CD4-positive, alpha-beta T cell treated with Interleukin-1 beta for 1 hour (primary cell): ENCODE measurements at regions not wholly inside any gene's neighbourhood (a gene's known extent, or its start where the extent isn't known, plus 50 kb on each side); places are given as distances from the start of the nearest gene placed in this dataset.
"Not testable (repeated sequence)": the region's sequence is repeated elsewhere in the genome, so short reads cannot be mapped to it uniquely, and the experiment has no call there.

Experiments
- DNase-seq, 2 donors: peaks; one replicate each; pipeline ENCODE4 v3.0.0-alpha.2; 2020 to 2022

DNA sequence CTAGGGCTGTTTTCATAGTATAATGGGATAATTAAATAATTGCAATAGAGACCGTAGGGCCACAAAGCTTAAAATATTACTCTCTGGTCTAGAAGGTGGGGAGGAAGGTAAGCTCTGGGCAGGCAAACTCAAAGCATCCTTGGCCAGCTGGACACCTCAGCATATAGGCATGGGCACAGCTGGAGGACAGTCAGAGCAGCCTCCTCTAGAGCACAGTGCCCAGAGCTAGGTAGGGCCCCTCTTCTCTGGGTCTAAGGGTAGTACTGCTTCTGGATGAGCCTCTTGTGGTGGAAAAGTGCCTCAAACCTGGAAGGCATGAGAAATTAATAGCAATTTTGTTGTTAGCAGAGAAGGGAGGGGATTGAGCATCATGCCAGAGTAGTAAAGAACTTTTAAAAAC lies 116.9 kb upstream of the FOXN2 start:
- DNase-seq: no peak

DNA sequence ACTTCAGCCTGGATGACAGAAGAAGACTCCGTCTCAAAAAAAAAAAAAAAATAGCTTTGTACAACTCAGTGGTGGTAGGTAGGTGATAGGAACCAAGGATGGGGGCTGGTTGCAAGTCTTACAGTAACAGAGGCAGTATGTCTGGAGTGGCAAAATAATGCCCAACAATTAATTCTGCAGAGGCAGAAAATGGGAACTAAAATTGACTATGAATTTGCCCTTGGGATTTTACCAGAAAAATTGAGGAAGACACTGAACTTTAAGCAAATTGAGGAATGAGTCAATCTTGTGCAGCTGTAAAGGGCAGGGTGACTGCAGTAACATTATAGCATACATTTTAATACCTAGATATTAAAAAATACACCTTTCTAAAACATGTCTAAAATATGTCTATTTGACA lies 116.1 kb upstream of the FOXN2 start:
- DNase-seq: no peak

DNA sequence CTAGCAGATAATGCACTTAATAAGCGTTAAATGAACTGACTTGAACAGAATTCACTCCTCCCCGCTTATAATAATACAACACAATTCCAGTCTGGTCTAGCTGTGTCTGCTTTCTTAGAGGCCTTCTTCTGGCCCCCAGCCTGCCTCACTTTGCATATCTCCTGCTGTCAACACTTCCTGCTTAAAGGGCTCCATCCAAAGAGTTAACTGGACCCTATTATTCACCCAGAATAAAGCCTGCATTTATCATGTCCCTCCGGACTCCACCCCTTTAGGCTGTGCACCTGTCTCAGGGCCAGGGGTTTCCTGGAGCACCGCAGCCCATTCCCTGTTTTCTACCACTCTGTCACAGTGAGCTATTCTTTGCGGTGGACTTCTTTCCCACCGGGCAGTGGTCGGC lies 115.4 kb upstream of the FOXN2 start:
- DNase-seq: no peak

DNA sequence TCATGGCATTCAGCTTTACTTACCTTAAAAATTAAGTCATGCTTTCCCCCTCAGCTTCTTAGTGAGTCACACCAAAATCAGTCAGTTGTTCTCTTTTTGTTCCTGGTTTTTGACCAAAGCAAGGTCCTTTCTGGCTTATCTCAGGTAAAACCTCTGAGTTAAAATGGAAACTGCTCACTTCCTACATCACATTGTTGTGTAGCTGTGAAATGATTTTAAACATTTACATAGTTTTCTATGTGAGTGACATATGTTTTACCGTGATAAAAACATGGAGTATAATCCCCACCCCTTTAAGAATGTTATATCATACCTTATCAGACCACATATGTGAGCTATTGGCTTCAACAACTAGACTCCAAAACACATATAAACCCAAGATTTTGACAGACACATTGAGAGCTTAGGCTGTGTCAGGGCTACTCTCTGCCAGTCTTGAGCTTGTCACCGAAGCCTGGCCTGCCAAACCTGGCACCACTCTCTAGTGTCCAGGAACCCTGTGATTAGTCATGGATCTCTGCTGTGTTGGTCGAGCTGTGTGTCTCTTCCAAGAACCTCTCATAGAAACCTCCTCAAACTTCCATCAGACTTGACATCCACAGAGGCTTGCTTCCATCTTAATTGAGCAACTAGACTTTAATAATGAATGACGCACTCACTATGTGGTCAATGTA lies 113.7 kb upstream of the FOXN2 start:
- no peak for DNase-seq

DNA sequence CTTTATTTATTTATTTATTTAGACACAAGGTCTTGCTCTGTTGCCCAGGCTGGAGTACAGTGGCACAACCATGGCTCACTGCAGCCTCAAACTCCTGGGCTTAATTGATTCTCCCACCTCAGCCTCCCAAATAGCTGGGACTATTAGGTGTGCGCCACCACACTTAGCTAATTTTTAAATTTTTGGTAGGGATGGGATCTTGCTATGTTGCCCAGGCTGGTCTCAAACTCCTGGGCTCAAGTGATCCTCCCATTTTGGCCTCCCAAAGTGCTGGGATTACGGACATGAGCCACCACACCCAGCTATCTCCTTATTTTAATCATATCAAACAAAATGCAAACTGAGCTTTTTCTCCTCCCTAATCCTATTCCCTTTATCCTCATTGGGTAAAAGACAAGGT lies 113.0 kb upstream of the FOXN2 start:
- DNase-seq: not testable (repeated sequence)

DNA sequence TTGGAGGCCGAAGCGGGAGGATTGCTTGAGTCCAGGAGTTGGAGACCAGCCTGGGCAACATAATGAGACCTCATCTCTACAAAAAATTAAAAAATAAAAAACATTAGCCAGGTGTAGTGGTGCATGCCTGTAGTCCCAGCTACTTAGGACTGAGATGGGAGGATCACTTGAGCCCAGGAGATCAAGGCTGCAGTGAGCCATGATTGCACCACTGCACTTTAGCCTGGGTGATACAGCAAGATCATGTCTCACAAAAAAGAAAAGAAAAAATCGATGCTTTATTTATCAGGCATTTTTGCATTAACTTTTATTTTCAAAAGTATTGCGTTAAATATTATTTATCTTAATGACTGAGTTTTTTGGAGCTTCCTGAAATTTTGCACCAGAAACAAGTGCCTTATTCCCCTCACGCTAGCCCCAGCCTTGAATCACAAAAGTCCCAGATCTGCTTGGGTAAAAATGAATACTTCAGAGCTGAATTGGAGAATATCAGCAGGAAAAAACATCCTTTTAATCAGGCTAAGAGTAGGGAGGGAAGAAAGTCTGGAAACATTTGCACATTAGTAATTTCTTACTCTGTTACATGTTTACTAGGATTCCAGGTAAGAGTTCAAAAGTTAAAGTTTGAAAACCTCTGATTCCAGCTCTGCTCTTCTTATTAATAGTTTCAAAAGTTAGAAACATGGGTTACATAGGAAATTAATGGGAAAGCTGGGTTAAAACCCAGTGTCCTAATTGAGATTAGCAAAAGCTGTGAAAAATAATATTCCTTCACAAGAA lies 111.4 kb upstream of the FOXN2 start:
- no peak for DNase-seq

DNA sequence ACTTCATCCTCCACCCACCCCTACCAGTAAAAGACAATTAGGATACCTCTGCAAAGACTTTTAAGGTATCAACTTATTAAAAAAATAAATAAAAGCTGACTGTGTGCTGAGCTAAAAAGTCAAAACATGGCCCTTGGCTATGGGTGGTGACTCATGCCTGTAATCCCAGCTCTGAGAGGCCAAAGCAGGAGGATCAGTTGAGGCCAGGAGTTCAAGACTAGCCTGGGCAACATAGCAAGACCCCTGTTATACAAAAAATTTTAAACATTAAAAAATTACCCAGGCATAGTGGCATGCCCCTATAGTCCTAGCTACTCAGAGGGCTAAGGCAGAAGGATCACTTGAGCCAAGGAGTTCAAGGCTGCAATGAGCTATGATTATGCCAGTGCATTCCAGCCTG lies 110.8 kb upstream of the FOXN2 start:
- DNase-seq: no peak

DNA sequence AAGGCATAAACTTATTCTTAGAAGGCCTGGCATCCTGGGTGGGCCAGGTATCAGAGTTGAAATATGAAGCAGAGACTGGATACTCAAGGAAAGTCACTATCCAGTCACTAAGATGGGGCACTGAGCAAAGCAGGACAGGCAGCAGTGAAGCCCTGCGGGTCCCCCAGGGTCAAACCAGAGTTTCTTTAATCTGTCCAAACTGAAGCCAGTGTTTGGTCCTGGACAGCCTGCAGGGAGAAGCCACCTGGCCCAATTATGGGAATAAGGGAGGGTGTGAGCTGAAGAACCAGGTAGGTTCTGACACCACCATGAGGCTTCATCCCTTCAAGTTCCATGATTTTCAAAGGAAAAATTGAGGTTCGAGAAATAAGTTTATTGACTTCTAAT lies 109.7 kb upstream of the FOXN2 start:
- DNase-seq: no peak

DNA sequence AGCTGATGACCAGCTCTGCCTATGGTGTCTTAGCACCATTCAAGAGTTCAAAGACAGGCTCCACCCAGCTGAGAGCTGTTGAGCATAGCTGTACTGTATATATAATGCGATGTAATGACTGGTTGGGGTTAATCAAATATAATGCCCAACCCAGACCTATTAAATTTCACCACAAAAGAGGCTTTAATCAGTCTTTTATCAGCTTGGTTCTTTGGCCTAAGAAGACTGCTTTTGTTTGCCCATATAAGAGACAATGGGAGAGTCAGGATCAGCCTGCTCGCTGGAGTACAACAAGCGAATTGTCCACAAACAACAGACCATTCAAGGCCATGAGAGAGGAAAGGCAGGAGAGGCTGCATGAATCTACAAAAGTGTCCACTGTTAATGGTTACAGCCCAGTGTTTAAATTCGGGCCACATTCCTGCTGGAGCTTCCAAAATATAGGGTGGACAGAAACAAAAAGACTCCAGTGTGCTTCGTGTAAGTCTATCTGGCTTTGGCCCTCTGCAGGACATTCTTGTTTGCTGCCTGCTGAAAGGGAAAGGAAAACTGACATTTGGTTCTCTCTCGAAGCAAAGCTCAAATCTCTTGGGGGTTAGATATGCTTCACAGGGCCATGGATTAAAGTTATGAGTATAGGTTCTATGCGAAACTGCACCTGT lies 109.2 kb upstream of the FOXN2 start:
- no peak for DNase-seq

DNA sequence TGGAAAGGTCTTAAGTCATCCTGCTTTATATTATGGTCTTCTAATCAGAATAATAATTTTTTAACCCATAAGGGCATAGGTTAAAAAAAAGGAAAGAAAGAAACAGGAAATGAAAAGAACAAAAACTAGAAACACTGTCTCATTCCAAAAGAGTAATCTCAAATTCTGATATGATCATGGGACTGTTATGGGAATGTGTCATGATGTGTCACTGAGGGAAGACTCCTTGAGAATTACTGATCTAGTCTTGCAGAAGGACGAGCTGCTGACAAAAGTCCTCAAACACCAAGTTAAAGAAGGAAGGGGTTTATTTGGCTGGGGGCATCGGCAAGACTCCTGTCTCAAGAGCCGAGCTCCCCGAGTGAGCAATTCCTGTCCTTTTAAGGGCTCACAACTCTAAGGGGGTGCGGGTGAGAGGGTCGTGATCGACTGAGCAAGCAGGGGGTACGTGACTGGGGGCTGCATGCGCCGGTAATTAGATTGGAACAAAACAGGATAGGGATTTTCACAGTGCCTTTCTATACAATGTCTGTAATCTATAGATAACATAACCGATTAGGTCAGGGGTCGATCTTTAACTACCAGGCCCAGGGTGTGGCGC lies 108.3 kb upstream of the FOXN2 start:
- not testable (repeated sequence) for DNase-seq

DNA sequence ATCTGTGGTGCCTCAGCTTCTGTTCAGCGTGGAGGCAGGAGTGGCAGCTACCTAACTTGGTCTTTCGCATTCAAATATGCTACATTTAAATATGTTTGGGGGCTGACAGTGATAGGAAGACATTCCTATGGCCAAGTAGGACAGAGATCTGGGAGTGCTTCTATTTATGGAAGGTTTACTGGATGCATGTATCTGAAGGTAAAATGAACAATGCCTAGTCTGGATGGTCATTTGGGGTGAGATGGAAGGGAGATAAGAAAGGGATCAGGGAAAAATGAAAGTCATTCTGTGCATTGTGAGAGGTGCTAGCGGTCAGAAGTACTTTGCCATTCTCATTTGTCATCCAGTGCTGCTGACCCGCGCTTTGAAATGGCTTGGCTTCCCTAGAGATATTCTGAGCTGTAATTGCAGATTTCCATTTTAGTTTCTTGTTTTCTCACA lies 107.3 kb upstream of the FOXN2 start:
- DNase-seq: no peak

DNA sequence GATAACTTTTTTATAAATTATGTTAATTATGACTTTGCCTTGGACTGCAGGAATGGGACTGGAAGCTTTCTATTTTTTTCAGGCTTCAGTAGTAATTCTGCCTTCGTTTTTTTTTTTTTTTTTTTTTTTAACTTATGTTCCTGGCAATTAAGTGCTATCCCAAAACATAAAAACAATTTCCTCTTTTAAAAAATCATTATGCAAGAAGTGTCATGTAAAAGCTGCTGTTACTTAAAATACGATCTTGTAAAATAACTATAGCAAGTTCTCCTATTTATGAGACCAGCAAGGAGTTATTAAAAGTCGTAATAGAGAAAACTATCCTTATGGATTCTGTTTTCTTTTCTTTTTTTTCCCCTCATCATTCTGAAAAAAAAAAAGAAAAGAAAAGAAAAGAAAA lies 106.6 kb upstream of the FOXN2 start:
- DNase-seq: no peak

DNA sequence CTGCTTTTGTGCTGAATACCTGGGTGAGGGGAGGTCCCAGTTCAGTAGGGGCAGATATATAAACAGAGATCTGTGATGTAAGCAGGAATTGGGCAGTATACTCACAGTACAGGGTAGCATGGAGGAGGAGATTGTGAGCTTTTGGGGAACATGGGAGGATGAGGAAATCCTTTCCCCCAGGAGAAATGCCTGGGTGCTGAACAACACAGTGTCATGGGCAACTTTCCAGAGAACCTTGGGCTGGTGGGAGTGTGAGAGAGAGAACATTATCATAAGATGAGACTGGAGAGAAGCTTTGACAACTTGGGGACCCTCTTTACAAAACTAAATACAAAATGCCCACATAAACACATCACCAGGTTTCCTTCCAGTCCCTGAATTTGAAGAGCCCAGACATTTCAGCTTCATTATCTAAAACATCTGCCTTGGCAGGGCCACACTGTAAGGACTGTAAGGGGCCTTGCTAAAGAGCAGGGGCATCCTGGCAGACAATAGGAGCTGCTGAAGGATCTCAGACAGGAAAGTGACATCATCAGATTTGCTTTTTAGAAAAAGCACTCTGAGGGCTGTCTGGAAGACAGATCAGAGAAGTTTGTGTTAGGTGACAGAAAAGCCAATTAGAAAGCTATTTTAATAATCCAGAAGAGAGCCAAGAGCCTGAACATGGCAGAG lies 105.1 kb upstream of the FOXN2 start:
- DNase-seq: no peak

DNA sequence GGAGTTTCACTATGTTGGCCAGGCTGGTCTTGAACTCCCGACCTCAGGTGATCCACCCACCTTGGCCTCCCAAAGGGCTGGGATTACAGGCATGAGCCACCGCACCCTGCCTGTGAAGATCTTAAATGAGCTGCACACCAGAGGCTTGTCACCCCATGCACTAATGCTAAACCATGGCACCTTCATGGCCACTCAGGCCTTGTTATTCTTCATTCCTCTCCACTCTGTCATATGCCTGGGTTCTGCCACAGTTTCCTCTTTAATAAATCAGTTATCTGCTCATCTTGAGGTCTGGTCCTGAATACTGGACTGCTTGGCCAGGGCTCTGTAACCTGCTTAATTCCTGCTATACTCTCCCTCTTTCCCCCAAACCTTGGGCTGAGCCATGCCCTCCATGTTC lies 104.3 kb upstream of the FOXN2 start:
- DNase-seq: no peak

DNA sequence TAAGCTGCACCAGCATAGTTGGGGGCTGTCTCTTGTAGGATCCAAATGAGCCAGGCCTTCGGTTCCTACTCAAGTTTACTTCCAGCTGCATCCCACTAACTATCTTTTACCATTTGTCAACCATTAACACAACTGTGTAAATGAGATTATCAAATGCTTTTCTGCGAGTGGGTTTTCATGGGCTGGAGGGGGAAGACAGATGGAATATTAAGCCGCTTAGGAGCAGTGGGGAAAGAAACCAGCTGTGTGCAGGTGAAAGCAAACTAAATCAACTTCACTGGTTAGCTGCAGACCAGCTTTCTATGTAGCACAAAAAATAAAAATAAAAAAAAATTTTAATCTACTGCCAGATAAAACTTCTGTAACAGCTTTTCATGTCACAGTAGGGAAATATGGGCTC lies 100.8 kb upstream of the FOXN2 start:
- DNase-seq: no peak

DNA sequence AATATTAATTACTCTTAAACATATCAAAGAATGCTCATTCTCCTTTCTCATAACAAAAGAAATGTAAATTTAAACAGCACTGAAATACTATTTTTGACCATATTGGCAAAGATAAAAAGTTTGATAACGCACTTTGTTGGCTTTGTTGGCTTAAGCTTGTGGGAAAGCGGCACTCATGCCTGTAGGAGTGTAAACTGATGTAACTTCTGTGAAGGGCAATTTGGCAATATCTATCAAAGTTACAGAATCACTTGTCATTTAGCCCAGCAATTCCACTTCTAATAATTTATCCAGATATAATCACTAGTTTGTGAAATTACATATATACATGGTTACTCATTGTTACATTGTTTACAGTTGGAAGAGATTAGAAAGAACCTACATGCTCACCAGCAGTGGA lies 96.3 kb upstream of the FOXN2 start:
- no peak for DNase-seq

DNA sequence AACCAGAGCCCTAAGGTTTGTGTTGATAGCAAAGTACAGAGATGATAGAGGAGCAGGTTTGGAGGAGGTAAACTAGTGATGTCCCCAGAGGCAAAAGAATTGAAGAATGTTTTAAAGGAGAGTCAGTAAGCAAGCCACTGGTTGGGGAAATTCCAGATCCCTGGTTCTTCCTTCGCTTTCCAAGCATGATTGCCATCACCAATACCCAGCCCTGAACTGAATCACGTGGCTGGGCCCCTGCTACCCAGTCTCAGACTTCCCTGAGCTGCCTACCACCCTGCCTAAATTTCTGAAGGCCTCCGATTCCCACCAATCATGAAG lies 95.3 kb upstream of the FOXN2 start:
- DNase-seq: no peak

DNA sequence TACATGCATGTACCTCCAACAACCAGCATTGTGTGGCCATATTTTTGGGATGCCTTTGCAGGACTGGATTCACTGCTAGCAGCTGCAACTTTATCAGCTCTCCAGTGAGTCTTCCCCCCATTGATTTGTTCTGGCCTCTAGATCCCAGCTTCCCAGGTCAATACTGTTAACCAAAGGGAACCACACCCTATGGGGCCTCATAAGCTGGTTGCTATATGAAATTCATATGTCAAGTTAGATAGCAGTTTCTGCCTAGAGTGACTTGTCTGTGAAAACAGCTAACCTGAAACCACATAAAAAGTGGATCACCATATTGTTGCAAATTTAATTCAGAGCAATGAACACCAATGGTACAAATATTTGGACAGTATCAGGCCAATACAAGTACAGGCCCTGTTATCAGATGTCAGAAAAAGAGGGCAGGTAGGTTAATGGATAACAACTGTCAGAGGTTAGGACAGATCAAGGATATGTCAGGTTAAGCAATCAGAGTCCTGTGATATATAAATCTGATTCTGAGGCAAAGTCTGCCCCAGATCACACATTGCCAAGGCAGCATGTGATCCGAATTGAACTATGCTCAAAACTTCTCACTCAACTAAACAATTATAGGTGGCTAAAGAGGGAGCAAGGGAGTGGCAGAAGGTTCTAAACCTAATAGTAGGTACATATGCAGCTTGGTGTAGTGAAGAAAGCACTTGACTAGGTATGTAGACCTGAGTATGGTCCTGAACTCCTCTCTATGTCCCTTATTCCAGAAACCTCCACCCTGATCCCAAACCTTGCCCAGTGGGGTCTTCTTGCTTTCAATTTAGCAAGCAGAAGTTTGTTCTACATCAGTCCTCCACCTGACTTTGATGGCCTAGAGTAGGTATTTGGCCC lies 94.7 kb upstream of the FOXN2 start:
- DNase-seq: no peak

DNA sequence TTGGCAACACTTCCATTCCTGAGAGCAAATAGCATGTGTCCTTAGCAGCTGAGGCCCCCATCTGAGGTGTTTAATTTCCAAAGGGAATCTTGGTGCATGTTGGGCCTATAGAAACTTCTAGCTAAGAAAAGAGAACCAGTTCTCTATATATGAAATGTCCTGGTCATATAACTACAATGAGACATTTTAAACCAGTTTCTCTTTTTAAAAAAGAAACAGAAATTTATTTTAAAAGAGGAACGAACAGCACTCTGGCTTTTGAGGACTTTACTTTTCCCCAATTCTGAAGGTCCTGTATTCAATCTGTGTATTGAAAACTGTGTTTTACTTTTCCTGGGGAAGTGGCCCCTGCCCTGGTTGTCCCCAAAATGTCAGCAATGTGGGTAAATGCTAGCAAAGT lies 94.0 kb upstream of the FOXN2 start:
- DNase-seq: no peak

DNA sequence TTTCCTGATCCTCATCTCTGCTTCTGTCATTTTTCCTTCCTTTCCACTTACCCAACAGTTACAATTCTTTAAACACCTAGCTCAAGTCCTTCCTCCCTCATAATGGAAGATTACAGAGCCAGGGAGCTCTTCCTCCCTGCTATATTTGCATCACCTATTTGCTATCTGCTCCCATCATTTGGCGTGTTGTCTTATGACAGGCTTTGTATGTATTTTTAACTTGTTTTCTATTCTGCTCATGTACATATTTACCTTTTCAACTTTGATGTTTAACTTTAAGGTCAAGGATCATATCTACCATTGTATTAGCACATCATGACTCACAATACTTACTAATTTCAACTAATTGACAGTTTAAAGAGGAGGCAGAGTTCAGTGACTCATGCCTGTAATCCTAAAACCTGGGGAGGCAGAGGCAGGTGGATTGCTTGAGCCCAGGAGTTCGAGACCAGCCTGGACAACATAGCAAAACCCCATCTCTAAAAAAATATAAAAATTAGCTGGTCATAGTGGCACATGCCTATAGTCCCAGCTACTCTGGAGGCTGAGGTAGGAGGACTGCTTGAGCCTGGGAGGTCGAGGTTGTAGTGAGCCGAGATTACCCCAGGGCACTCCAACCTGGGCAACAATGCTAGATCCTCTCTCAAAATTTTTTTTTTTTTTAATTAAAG lies 92.5 kb upstream of the FOXN2 start:
- no peak for DNase-seq

DNA sequence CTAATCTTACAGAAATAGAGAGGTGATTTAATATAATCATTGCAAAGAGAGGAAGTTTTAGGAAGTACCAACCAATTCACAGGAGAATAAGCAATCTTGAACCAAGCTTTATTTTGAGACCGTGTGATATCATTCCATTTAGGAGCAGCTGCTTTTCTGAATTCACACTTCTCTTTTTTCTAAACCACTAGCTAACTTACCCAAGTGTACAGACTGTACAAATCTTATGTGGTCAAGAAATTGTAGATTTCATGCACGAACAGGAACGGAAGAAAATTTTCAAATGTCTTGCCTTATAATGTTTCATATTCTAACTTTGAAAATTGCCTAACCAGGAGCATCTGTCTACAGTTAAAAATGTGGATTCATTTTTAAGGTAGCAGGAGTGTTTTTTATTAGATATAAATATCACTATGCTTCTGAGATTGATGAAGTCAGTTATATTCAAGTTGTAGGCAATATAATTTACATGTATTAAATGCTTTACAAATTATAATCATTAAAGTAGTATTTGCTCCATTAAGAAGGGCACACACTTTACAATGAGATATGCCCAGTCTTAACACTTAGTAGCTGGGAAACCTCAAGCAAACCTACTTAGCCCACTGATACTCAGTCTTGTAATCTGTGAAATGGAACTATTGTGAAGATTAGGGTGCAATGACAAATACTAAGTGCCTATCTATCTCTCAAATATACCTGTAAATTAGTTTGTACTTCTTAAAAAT lies 86.7 kb upstream of the FOXN2 start:
- DNase-seq: no peak
